ENCODE measurements at regions not wholly inside any gene's neighbourhood (a gene's known extent, or its start where the extent isn't known, plus 50 kb on each side); places are given as distances from the start of the nearest gene placed in this dataset.
A peak's percentile ranks its signal among the peaks of the same experiment; 100 is the strongest.

GRCh38 chr2:136448986-136449780 lies 316.2 kb upstream of the THSD7B start:
- no peak for DNase-seq

GRCh38 chr2:136448432-136448831 lies 316.9 kb upstream of the THSD7B start:
- DNase-seq: no peak

- no peak for DNase-seq
Observed at GRCh38 chr2:136444323-136444722, 321.0 kb upstream of the THSD7B start.

- DNase-seq: no peak
Observed at GRCh38 chr2:136443661-136444060, 321.7 kb upstream of the THSD7B start.

GRCh38 chr2:136441979-136442714 lies 323.2 kb upstream of the THSD7B start:
- DNase-seq: no peak

- DNase-seq: no peak
Observed at GRCh38 chr2:136439064-136439676, 321.2 kb upstream of the CXCR4 start.

- no peak for DNase-seq
Observed at GRCh38 chr2:136437461-136437860, 319.5 kb upstream of the CXCR4 start.

- DNase-seq: no peak
Observed at GRCh38 chr2:136436936-136437335, 319.0 kb upstream of the CXCR4 start.

GRCh38 chr2:136434251-136434715 lies 316.3 kb upstream of the CXCR4 start:
- no peak for DNase-seq

- no peak for DNase-seq
Observed at GRCh38 chr2:136433261-136433660, 315.3 kb upstream of the CXCR4 start.

GRCh38 chr2:136424112-136424511 lies 306.2 kb upstream of the CXCR4 start:
- DNase-seq: no peak

GRCh38 chr2:136423516-136423996 lies 305.6 kb upstream of the CXCR4 start:
- peak; percentile 77 for DNase-seq

- no peak for DNase-seq
Observed at GRCh38 chr2:136422512-136422911, 304.6 kb upstream of the CXCR4 start.

GRCh38 chr2:136420346-136420745 lies 302.4 kb upstream of the CXCR4 start:
- DNase-seq: no peak

GRCh38 chr2:136411946-136412345 lies 294.0 kb upstream of the CXCR4 start:
- DNase-seq: no peak

GRCh38 chr2:136410673-136411072 lies 292.7 kb upstream of the CXCR4 start:
- DNase-seq: no peak

GRCh38 chr2:136408795-136409194 lies 290.8 kb upstream of the CXCR4 start:
- DNase-seq: no peak

GRCh38 chr2:136407952-136408318 lies 290.0 kb upstream of the CXCR4 start:
- no peak for DNase-seq

GRCh38 chr2:136407117-136407951 lies 289.4 kb upstream of the CXCR4 start:
- no peak for DNase-seq

- no peak for DNase-seq
Observed at GRCh38 chr2:136404925-136405324, 287.0 kb upstream of the CXCR4 start.

GRCh38 chr2:136404176-136404575 lies 286.2 kb upstream of the CXCR4 start:
- no peak for DNase-seq

GRCh38 chr2:136402281-136402680 lies 284.3 kb upstream of the CXCR4 start:
- no peak for DNase-seq

Data from NCI-H1436 (cell line).